ENCODE measurements at regions not wholly inside any gene's neighbourhood (a gene's known extent, or its start where the extent isn't known, plus 50 kb on each side); places are given as distances from the start of the nearest gene placed in this dataset.

DNA sequence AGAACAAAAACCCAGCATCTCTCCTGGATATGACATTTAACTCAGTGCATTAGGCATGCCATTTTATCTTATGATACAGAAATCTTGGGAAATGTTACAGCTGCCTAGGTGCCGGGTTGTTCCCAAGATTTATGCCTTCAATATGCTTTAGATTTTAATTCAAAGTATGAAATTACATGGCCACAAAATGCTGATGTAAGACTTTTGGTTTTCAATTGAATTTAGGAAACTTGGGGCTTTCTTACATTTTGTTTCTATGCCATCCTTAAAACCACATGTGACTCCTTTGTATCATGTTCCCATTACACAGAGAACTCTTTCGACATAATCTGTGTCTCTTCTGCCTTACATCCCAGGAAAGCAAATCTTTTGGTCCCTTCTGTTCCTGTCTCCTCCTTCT, 83.9 kb downstream of the CCNA1 start:
- H3K9me2 ChIP-seq (ENCODE audit: insufficient read depth, low read length) = no peaks in the 10 kb centered on the region
- H3K9me3 ChIP-seq (ENCODE audit: low read length) = no peaks in the 10 kb centered on the region
- peaks cover 4% of the 10 kb centered on the region for H3K4me1 ChIP-seq (ENCODE audit: insufficient read depth, low read length, poor library complexity, severe bottlenecking)
- H3K36me3 ChIP-seq (ENCODE audit: insufficient read depth, low read length) = no peaks in the 10 kb centered on the region
- no peaks in the 10 kb centered on the region for H4K20me1 ChIP-seq (ENCODE audit: insufficient read depth, low read length)
- H3K4me3 ChIP-seq (ENCODE audit: low read depth, low read length, poor library complexity, severe bottlenecking) = no peak overlapping the region
- intact Hi-C loops (cut with micrococcal nuclease; ENCODE audit: unreplicated experiment) = no loop called here
- ChIA-PET CTCF (ENCODE audit: unreplicated experiment) (no interaction called here), POLR2A (no interaction called here)
- no peak for DNase-seq (ENCODE audit: low spot score)
- H3K4me2 ChIP-seq (ENCODE audit: low read length) = no peak overlapping the region
- H3K79me2 ChIP-seq (ENCODE audit: insufficient read depth, low read depth, low read length) = no peaks in the 10 kb centered on the region
- no peak overlapping the region for H2AFZ ChIP-seq (ENCODE audit: low read length)
- H3K27ac ChIP-seq (ENCODE audit: low read depth, low read length, poor library complexity, severe bottlenecking) = no peak overlapping the region
- no peak for TF ChIP-seq EZH2phosphoT487 (IDR thresholded peaks at IDR 0.05; ENCODE audit: borderline replicate concordance, low read depth, low read length)
- TF ChIP-seq, protein P1, sequence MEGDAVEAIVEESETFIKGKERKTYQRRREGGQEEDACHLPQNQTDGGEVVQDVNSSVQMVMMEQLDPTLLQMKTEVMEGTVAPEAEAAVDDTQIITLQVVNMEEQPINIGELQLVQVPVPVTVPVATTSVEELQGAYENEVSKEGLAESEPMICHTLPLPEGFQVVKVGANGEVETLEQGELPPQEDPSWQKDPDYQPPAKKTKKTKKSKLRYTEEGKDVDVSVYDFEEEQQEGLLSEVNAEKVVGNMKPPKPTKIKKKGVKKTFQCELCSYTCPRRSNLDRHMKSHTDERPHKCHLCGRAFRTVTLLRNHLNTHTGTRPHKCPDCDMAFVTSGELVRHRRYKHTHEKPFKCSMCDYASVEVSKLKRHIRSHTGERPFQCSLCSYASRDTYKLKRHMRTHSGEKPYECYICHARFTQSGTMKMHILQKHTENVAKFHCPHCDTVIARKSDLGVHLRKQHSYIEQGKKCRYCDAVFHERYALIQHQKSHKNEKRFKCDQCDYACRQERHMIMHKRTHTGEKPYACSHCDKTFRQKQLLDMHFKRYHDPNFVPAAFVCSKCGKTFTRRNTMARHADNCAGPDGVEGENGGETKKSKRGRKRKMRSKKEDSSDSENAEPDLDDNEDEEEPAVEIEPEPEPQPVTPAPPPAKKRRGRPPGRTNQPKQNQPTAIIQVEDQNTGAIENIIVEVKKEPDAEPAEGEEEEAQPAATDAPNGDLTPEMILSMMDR (conservative IDR thresholded peaks at IDR 0.05; ENCODE audit: low read length) = no peak
- no TSS peak for BruUV-seq (replicated peaks)

DNA sequence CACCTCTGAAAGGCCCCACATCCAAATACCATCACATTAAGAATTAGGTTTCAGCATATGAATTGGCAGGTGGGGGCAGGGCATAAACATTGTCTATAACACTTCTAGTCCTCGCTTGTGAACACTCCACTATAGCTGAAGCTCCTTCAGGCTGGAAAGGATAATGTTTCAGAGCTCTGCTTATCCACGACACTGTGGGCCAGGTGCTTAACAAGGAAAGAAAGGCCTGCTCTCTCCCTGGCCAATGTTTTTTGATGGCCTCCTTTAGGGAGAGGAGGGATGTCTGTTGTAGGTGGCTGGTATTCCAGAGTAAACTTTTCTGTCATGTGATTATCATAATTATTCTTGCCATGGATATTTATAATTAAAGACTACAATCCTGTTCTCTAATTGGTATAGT, 86.4 kb downstream of the CCNA1 start:
- Histone ChIP-seq H4K20me1 (ENCODE audit: insufficient read depth, low read length) (no peaks in the 10 kb centered on the region), H3K4me3 (ENCODE audit: low read depth, low read length, poor library complexity, severe bottlenecking) (no peak overlapping the region), H3K36me3 (ENCODE audit: insufficient read depth, low read length) (no peaks in the 10 kb centered on the region), H3K9me2 (ENCODE audit: insufficient read depth, low read length) (no peaks in the 10 kb centered on the region), H3K4me1 (ENCODE audit: insufficient read depth, low read length, poor library complexity, severe bottlenecking) (peaks cover 4% of the 10 kb centered on the region), H3K79me2 (ENCODE audit: insufficient read depth, low read depth, low read length) (no peaks in the 10 kb centered on the region), H3K9me3 (ENCODE audit: low read length) (no peaks in the 10 kb centered on the region), H3K4me2 (ENCODE audit: low read length) (no peak overlapping the region), H2AFZ (ENCODE audit: low read length) (no peak overlapping the region), H3K27ac (ENCODE audit: low read depth, low read length, poor library complexity, severe bottlenecking) (no peak overlapping the region)
- intact Hi-C loops (cut with micrococcal nuclease; ENCODE audit: unreplicated experiment) = no loop called here
- POLR2A ChIA-PET = interaction anchor here (0.7 kb wide), 1 partner anchor 435 kb away, joined by 4 read pairs; no protein-coding TSS in a partner anchor
- DNase-seq (ENCODE audit: low spot score) = no peak
- no TSS peak for BruUV-seq (replicated peaks)
- CTCF ChIA-PET (ENCODE audit: unreplicated experiment) = no interaction called here
- TF ChIP-seq, protein P1 (conservative IDR thresholded peaks at IDR 0.05; ENCODE audit: low read length) = no peak
- no peak for TF ChIP-seq EZH2phosphoT487 (IDR thresholded peaks at IDR 0.05; ENCODE audit: borderline replicate concordance, low read depth, low read length)

DNA sequence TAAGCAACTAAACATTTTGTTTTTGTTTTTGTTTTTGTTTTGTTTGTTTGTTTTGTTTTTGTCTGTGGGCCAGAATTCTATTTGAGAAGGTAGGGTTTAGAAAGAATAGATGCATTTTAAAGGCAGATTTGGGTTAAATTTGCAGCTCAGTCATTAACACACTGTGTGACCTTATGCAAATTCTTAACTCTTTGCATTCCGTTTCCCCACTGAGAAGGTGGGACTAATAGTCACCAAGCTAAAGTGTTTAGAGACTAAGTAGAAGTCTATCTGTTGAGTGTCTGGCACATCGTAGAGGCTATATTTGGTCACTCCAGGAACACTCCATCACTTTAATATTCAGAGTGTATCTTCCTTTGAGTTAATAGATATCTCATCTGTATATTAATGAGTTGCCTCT, 87.1 kb downstream of the CCNA1 start:
- Histone ChIP-seq H3K36me3 (ENCODE audit: insufficient read depth, low read length) (no peaks in the 10 kb centered on the region), H3K79me2 (ENCODE audit: insufficient read depth, low read depth, low read length) (no peaks in the 10 kb centered on the region), H3K9me2 (ENCODE audit: insufficient read depth, low read length) (no peaks in the 10 kb centered on the region), H3K4me1 (ENCODE audit: insufficient read depth, low read length, poor library complexity, severe bottlenecking) (peaks cover under 1% of the 10 kb centered on the region), H3K4me3 (ENCODE audit: low read depth, low read length, poor library complexity, severe bottlenecking) (no peak overlapping the region), H4K20me1 (ENCODE audit: insufficient read depth, low read length) (no peaks in the 10 kb centered on the region), H3K27ac (ENCODE audit: low read depth, low read length, poor library complexity, severe bottlenecking) (no peak overlapping the region), H2AFZ (ENCODE audit: low read length) (no peak overlapping the region), H3K9me3 (ENCODE audit: low read length) (no peaks in the 10 kb centered on the region), H3K4me2 (ENCODE audit: low read length) (no peak overlapping the region)
- CTCF ChIA-PET (ENCODE audit: unreplicated experiment) = no interaction called here
- no peak for TF ChIP-seq EZH2phosphoT487 (IDR thresholded peaks at IDR 0.05; ENCODE audit: borderline replicate concordance, low read depth, low read length)
- TF ChIP-seq, protein P1 (conservative IDR thresholded peaks at IDR 0.05; ENCODE audit: low read length) = no peak
- no peak for DNase-seq (ENCODE audit: low spot score)
- no TSS peak for BruUV-seq (replicated peaks)
- intact Hi-C loops (cut with micrococcal nuclease; ENCODE audit: unreplicated experiment) = no loop called here
- POLR2A ChIA-PET = interaction anchor here (0.7 kb wide), 1 partner anchor 435 kb away, joined by 4 read pairs; no protein-coding TSS in a partner anchor
